ENCODE measurements at regions not wholly inside any gene's neighbourhood (a gene's known extent, or its start where the extent isn't known, plus 50 kb on each side); places are given as distances from the start of the nearest gene placed in this dataset.

DNA sequence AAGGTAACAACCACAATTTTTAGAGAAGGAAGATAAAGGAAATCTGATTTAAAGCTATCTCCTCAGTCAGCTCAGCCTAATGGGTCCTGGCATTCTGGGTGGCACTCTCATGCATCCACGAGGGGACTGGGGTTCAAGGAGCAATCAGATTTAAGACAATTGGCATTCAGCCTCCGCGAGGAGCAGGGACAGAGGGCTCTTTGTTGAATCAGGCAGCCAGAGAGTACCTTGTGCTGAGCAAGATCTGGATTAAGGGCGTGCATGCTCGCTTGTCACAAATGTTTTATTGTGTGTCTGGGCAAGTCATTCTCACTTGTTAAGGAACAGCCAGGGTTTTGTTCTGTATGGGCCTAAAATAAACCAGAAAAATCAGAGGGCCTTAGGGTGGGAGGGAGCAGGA, 475.3 kb upstream of the NRSN1 start:
- H3F3A ChIP-seq (ENCODE audit: insufficient read depth, low read depth) = no peaks in the 10 kb centered on the region
- BruUV-seq (replicated peaks) = no TSS peak
- no peaks in the 10 kb centered on the region for H3K27me3 ChIP-seq (ENCODE audit: insufficient read depth, low read depth)
- H4K20me1 ChIP-seq (ENCODE audit: insufficient read depth) = no peaks in the 10 kb centered on the region
- no peak overlapping the region for H3K4me2 ChIP-seq
- TF ChIP-seq EZH2 (IDR thresholded peaks at IDR 0.05; ENCODE audit: low read depth) = no peak
- TF ChIP-seq, protein P1, sequence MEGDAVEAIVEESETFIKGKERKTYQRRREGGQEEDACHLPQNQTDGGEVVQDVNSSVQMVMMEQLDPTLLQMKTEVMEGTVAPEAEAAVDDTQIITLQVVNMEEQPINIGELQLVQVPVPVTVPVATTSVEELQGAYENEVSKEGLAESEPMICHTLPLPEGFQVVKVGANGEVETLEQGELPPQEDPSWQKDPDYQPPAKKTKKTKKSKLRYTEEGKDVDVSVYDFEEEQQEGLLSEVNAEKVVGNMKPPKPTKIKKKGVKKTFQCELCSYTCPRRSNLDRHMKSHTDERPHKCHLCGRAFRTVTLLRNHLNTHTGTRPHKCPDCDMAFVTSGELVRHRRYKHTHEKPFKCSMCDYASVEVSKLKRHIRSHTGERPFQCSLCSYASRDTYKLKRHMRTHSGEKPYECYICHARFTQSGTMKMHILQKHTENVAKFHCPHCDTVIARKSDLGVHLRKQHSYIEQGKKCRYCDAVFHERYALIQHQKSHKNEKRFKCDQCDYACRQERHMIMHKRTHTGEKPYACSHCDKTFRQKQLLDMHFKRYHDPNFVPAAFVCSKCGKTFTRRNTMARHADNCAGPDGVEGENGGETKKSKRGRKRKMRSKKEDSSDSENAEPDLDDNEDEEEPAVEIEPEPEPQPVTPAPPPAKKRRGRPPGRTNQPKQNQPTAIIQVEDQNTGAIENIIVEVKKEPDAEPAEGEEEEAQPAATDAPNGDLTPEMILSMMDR (conservative IDR thresholded peaks at IDR 0.05) = no peak
- H3K27ac ChIP-seq = no peak overlapping the region
- H3K79me2 ChIP-seq (ENCODE audit: low read depth) = no peaks in the 10 kb centered on the region
- DNase-seq = no peak
- ChIA-PET POLR2A (ENCODE audit: unreplicated experiment) (no interaction called here), CTCF (no interaction called here)
- H3K4me1 ChIP-seq (replicated peaks; ENCODE audit: insufficient read depth) = no peaks in the 10 kb centered on the region
- no peaks in the 10 kb centered on the region for H3K9me2 ChIP-seq (ENCODE audit: insufficient read depth)
- no peaks in the 10 kb centered on the region for H3K36me3 ChIP-seq (ENCODE audit: low read depth)
- intact Hi-C loops (cut with micrococcal nuclease; ENCODE audit: unreplicated experiment) = no loop called here
- H3K9me3 ChIP-seq (ENCODE audit: insufficient read depth, low read depth) = no peaks in the 10 kb centered on the region
- H2AFZ ChIP-seq = no peak overlapping the region
- H3K4me3 ChIP-seq = no peak overlapping the region

DNA sequence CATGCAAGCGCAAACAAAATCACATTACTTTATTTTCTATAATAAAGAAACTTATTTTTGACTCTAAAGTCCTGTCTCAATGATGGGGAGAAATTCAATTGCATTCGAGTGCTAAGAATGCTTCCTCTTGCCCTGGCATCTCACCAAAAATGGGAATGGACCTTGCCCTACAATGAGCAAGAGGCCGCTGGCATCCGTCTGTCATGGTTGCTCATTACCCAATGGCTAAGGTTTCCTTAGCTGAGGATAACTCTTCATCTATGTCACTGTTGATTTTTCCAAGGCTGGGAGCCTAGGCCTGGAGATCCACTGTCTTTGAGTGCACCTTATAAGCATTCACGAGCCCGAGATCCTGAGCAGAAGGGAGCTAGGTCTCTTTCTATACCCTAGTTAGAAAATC, 471.3 kb upstream of the NRSN1 start:
- Histone ChIP-seq H2AFZ (no peak overlapping the region), H4K20me1 (ENCODE audit: insufficient read depth) (no peaks in the 10 kb centered on the region), H3K79me2 (ENCODE audit: low read depth) (no peaks in the 10 kb centered on the region), H3K4me3 (no peak overlapping the region), H3K27me3 (ENCODE audit: insufficient read depth, low read depth) (no peaks in the 10 kb centered on the region), H3K9me3 (ENCODE audit: insufficient read depth, low read depth) (no peaks in the 10 kb centered on the region), H3K9me2 (ENCODE audit: insufficient read depth) (no peaks in the 10 kb centered on the region), H3K4me2 (no peak overlapping the region), H3K27ac (no peak overlapping the region), H3K36me3 (ENCODE audit: low read depth) (no peaks in the 10 kb centered on the region), H3K4me1 (replicated peaks; ENCODE audit: insufficient read depth) (no peaks in the 10 kb centered on the region), H3F3A (ENCODE audit: insufficient read depth, low read depth) (no peaks in the 10 kb centered on the region)
- no peak for DNase-seq
- POLR2A ChIA-PET (ENCODE audit: unreplicated experiment) = no interaction called here
- CTCF ChIA-PET = no interaction called here
- TF ChIP-seq, protein P1 (conservative IDR thresholded peaks at IDR 0.05) = no peak
- TF ChIP-seq EZH2 (IDR thresholded peaks at IDR 0.05; ENCODE audit: low read depth) = no peak
- no TSS peak for BruUV-seq (replicated peaks)
- intact Hi-C loops (cut with micrococcal nuclease; ENCODE audit: unreplicated experiment) = no loop called here

DNA sequence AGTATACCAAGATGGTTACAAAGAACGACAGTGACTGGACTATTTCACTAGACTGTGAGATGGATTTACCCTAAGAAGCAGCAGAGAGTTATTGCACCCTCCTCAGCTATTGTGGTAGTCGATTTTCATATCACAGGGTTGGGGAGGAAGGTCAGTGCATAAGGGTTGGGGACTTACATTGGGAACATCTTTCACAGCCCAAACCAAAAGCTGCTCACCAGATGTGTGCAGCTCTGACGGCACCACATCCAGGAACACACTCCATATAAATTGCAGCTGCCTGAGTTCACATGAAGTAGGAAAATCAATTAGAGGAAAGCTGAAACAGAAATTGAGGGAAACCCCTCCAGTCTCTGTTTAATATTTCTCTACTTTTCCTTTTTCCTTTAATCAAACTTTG, 470.5 kb upstream of the NRSN1 start:
- H3K4me2 ChIP-seq = no peak overlapping the region
- no peaks in the 10 kb centered on the region for H3K27me3 ChIP-seq (ENCODE audit: insufficient read depth, low read depth)
- no peaks in the 10 kb centered on the region for H3K4me1 ChIP-seq (replicated peaks; ENCODE audit: insufficient read depth)
- no peak overlapping the region for H3K4me3 ChIP-seq
- no peak overlapping the region for H2AFZ ChIP-seq
- no TSS peak for BruUV-seq (replicated peaks)
- TF ChIP-seq, protein P1 (conservative IDR thresholded peaks at IDR 0.05) = no peak
- no peak for TF ChIP-seq EZH2 (IDR thresholded peaks at IDR 0.05; ENCODE audit: low read depth)
- ChIA-PET CTCF (interaction anchor here (0.6 kb wide), 1 partner anchor 477 kb away, joined by 3 read pairs; no protein-coding TSS in a partner anchor), POLR2A (ENCODE audit: unreplicated experiment) (no interaction called here)
- no peaks in the 10 kb centered on the region for H3K9me3 ChIP-seq (ENCODE audit: insufficient read depth, low read depth)
- DNase-seq = no peak
- H3F3A ChIP-seq (ENCODE audit: insufficient read depth, low read depth) = no peaks in the 10 kb centered on the region
- no peaks in the 10 kb centered on the region for H3K79me2 ChIP-seq (ENCODE audit: low read depth)
- no peaks in the 10 kb centered on the region for H3K36me3 ChIP-seq (ENCODE audit: low read depth)
- H4K20me1 ChIP-seq (ENCODE audit: insufficient read depth) = no peaks in the 10 kb centered on the region
- H3K27ac ChIP-seq = no peak overlapping the region
- H3K9me2 ChIP-seq (ENCODE audit: insufficient read depth) = no peaks in the 10 kb centered on the region
- intact Hi-C loops (cut with micrococcal nuclease; ENCODE audit: unreplicated experiment) = no loop called here
